T-helper 1 cell (primary cell): ENCODE measurements at regions not wholly inside any gene's neighbourhood (a gene's known extent, or its start where the extent isn't known, plus 50 kb on each side); places are given as distances from the start of the nearest gene placed in this dataset.
"Not testable (repeated sequence)": the region's sequence is repeated elsewhere in the genome, so short reads cannot be mapped to it uniquely, and the experiment has no call there.

ENCODE experiments used
- DNase-seq, 5 donors: peaks; one replicate each; pipeline ENCODE4 v3.0.0-alpha.2; 2012 to 2020

DNA sequence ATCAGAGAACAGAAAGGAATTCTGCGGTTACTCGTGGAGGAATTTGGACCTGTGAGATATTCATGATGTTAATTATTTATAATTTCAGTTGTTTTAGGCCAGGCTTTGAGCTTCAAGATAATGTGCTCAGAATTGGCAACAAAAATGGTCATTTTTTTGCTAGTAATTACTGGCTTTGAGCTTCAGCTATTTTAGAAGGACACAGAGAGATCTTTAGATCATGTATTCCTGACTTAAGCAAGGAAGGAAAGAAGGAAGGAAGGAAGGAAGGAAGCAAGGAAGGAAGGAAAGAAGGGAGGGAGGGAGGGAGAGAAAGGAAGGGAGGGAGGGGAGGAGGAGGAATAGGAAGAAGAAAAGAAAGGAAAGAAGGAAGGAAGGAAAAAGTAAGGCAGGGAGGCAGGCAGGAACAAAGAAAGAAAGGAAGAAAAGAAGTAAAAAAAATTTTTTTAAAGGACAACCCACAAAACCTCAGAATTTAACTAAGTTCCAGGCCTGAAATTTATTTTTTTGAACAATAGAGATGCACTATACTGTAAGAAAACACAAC lies 277.9 kb upstream of the KLF3 start:
- no peak for DNase-seq

GRCh38 chr4:38386654-38387188 lies 277.3 kb upstream of the KLF3 start:
- DNase-seq, result no peak

DNA sequence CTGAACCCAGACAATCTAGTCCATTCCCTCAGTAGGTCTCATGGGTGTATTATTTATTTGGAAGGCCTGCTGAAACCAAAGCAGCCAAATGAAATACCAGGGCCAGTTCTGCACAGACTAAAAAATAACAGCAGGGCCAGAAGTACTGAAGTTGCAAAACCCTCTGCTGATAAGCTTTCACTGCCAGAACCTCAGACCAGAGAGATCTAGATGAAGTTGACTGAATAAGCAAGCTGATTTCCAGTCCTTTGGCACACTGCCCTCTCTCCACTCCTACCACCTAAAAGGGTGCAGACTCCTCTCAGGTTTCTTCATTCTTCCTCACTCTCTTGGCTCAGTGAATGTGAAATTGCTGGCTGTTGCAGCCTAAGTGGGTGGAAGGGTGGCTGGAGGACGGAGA lies 276.7 kb upstream of the KLF3 start:
- DNase-seq, result no peak

- no peak for DNase-seq
Observed at GRCh38 chr4:38387819-38388218, 276.2 kb upstream of the KLF3 start.

- not testable (repeated sequence) for DNase-seq
Observed at GRCh38 chr4:38388907-38389306, 275.1 kb upstream of the KLF3 start.

DNA sequence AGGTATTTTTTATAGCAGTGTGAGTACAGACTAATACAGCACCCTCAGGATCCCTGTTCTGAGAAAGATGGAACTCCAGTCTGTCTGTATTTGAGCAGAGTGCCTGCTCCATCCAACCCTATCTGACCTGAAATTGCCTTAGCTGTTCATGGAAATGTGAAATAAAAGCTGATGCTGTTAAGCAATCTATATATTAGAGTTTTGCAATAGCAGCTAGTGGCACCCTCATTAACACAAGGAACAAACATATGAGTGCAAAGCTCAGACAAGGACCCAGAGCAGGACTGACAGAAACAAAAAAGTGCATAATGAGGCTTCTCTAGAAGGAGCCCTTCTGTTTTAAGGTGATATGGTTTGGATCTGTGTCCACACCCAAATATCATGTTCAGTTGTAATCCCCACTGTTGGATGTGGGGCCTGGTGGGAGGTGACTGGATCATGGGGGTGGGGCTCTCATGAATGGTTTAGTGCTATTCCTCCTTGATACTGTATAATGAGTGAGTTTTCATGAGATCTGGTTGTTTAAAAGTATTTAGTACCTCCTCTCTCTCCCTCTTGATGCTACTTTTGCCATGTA lies 272.9 kb upstream of the KLF3 start:
- DNase-seq, result no peak

GRCh38 chr4:38392223-38392855 lies 271.7 kb upstream of the KLF3 start:
- no peak for DNase-seq

GRCh38 chr4:38396091-38396490 lies 267.9 kb upstream of the KLF3 start:
- no peak for DNase-seq

- no peak for DNase-seq
Observed at GRCh38 chr4:38396845-38397547, 267.0 kb upstream of the KLF3 start.

DNA sequence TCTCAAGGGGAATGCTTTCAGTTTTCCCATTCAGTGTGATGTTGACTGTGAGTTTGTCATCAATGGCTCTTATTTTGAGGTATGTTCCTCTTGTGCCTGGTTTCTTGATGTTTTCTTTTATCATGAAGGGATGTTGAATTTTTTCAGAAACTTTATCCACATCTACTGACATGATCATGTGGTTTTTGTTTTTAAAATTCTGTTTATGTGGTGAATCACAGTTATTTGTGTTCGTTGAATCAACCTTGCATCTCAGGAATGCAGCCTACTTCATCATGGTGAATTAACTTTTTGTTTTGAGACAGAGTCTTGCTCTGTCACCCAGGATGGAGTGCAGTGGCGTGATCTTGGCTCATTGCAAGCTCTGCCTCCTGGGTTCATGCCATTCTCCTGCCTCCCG lies 263.1 kb upstream of the KLF3 start:
- DNase-seq, result no peak

DNA sequence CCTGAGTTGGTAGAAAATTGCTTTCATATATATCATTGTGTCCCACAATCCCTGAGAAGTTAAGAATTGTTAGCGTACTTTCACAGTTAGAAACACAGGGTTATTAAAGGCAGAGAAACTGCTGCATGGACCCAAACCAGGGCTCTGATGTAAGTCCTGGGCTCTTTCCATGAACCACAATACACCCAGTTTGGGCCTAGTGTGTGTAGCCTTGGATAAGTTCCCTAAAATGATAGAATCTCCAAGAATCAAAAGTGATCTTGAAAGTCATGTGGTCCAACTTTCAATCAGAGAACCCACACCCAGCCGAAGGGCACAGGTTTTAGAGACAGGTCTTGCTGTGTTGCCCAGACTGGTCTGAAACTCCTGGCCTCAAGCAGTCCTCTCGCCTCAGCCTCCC lies 257.8 kb upstream of the KLF3 start:
- no peak for DNase-seq

DNA sequence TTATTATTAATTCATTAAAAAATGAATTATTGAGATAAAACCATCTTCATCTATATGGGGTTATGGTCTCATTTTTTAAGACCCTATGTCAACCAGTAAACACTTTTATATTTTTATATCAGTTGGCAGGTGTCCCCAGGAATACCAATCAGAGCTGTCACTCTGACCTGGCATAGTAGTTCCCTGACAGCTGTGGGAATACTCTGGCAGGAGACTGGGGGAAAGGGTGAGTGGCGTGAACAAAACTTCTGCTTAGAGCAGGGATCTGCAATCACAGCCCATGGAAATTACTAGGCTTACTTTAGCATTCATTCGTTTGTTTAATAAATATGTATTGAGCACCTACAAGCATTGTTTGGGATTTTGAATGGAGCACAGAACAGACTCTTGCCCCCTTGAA lies 254.1 kb upstream of the KLF3 start:
- DNase-seq, result no peak

GRCh38 chr4:38411092-38411491 lies 252.9 kb upstream of the KLF3 start:
- DNase-seq, result peak in 1 of 5 donors; percentile 5

GRCh38 chr4:38411981-38412536 lies 251.9 kb upstream of the KLF3 start:
- no peak for DNase-seq

DNA sequence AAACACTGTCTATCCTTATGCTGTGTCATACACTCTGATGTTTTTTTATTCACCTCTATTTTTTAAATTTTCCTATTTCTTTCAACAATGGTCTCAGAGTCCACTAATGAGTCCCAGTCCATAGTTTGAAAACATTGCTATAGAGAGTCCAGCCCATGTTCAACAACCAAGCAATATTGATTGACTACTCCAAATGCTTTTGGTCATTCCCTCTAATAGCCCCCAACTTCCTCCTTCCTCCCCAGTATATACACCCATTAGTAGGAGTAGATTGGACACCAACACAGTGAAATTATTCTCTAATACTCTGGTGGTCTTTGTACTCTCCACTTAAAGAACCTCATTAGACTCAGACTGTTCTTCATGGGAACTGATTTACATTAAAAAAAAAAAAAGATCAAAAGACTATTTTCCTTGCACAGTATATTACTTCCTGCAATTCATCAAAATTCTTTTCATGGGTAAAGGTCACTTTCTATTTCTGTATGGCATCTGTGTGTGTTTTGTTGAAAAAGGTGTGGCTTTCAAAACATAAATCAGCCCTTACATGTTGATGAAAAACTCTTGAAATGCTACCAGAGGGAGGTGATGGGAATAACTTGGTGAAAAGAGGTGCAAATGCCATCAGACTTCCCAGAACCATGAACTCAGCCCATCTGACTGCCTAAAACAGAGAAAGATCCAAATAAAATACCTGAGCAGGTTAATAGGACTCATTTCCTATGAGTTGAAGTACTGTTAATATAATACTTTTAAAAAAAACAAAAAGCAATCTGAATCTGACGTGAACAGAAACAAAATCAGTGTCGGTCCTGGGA lies 250.3 kb upstream of the KLF3 start:
- no peak for DNase-seq

DNA sequence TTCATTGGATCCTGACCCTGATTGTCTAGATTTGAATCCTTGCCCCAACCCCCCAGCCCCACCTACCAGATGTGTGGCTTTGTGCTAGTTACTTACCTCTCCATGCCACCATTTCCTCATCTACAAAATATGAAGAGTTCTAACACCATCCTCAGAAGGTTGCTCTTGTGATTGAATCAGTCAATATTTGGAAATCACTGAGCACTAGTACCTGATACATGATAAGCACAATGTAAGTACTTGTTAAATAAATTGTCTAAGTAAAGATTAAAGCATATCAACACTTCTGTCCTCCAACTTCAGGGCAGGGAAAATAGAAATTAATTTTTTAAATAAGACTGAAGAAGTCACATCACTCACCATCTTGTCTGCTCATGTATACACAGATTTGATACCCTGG lies 249.6 kb upstream of the KLF3 start:
- no peak for DNase-seq

DNA sequence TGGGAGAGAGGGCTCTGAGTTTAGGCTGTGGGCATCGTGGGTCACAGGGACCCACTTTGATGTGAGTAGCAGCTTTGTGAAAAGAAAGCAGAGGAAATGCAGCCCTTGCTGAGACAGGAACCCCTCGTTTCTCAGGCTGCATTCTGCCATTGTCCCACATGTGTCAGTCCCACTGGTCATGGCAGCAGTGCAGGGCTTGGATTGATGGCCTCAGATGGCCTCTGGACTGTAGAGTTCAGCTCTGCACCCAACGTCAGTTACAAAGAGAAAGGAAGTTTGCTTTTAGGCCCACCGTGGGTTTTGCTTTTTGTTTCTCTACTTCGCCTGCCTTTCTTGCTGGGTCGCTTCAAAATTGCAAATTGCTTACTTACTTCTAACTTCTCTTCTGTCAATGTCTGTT lies 248.3 kb upstream of the KLF3 start:
- DNase-seq, result no peak

DNA sequence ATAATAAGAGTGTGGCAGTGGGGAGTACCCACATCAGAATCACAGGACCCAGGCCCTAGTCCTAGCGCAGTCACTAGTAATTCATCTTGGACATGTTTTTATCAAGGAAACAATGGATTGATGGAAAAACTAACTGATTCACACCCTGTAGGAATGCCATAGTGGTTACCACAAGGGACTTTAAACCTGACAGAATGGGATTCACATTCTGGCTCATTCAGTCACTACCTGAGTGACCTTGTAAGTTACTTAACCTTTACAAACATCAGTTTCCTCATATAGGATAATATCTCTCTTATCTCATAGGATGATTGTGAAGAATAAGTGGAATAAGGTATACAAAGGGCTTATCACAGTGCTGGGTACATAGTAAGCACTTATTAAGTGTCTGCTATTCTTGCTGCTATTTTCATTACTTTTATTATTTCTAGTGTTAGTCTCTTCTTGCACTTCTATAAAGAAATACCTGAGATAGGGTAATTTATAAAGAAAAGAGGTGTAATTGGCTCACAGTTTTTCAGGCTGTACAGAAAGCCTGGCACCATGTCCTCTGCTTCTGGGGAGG lies 247.5 kb upstream of the KLF3 start:
- no peak for DNase-seq

- DNase-seq, result not testable (repeated sequence)
Observed at GRCh38 chr4:38420254-38420653, 243.7 kb upstream of the KLF3 start.

DNA sequence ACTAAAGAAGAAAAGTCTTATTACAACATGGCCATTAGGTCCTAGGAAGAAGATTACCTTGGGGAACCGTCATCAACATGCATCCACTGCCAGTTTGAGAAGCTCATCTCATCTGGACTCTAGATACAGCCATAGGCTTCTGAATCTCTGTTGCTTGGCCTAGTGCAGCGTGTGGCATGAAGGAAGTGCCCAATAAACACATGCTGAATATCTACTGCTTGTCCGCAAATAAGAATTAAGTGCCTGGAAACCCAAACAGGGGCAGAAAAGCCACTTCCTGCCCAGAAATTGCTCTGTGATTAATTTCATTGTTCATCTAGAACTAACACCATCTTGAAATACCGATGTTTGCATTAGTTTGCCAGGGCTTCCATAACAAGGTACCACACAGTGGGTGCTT lies 241.1 kb upstream of the KLF3 start:
- DNase-seq, result no peak

- DNase-seq, result no peak
Observed at GRCh38 chr4:38424151-38424871, 239.7 kb upstream of the KLF3 start.

DNA sequence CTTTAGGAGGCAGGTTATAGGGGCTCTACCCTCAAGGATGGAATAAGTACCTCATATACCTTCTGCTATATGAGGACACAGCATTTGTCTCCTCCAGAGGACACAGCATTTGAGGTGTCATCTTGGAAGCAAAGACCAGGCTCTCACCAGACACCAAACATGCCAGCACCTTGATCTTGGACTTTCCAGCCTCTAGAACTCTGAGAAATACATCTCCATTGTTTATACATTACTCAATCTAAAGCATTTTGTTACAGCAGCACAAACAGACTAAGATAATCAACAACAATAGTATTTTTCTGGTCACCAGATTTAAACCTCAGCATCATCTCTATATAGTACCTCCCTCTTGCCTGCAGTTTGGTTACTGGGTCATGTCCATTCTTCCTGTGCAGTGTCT lies 237.5 kb upstream of the KLF3 start:
- no peak for DNase-seq
